HepG2 (cell line): ENCODE measurements at regions not wholly inside any gene's neighbourhood (a gene's known extent, or its start where the extent isn't known, plus 50 kb on each side); places are given as distances from the start of the nearest gene placed in this dataset.

Experiments used
- ATAC-seq: fragments of 200-7000 bp; cut with Tn5 transposase; 3 replicates; pipeline ENCODE4 v1.9.1; 2020; ENCODE audit warnings: mild to moderate bottlenecking, moderate library complexity
- BruUV-seq: library from RNA; stranded (reverse); fragments of 400-500 nt; replicated peaks from 2 replicates; lab custom pipeline; 2021; lab: Mats Ljungman, UMichigan
- CTCF ChIA-PET: fragments of 300-600 bp; formaldehyde crosslinking; extraction: SDS; loops from one replicate; lab custom pipeline; 2021; ENCODE audit warnings: low total read pairs, inconsistent platforms, low intra/inter-chr PET ratio; lab: Yijun Ruan, JAX
- POLR2A ChIA-PET: fragments of 350-600 bp; sonication (Branson Sonifier 250); formaldehyde crosslinking; loops from one replicate; lab custom pipeline; 2020; ENCODE audit warnings: antibody characterized with exemption, inconsistent platforms; lab: Yijun Ruan, JAX
- DNase-seq: peaks from one replicate; pipeline ENCODE4 v3.0.0-alpha.2; 2015; ENCODE audit warnings: low spot score
- FAIRE-seq: peaks from 3 replicates; lab custom pipeline; 2011; peaks lifted over from hg19 to GRCh38; lab: Jason Lieb, UNC
- H2AFZ ChIP-seq: one replicate; pipeline ENCODE4 v1.6.1; 2011; ENCODE audit warnings: low read length, inconsistent platforms
- H3K27ac ChIP-seq: fragments of 300-600 bp; 3 replicates; pipeline ENCODE4 v1.8.0; 2011; ENCODE audit warnings: mixed run types, mild to moderate bottlenecking, mixed read lengths, low read length, inconsistent platforms; ENCODE audit not compliant: insufficient read depth; ENCODE audit errors: extremely low read length
- H3K27me3 ChIP-seq, 2 experiments: fragments of 200-600 bp in 1 of 2; 2 replicates in 1 of 2; 3 replicates in 1 of 2; pipeline versions ENCODE4 v1.6.0 to v1.8.0; 2011; ENCODE audit warnings: low read length in 2 of 2, mild to moderate bottlenecking in 2 of 2, moderate library complexity in 2 of 2, inconsistent platforms in 1 of 2; ENCODE audit not compliant: insufficient read depth in 2 of 2, control insufficient read depth in 1 of 2
- H3K36me3 ChIP-seq, 2 experiments: fragments of 200-600 bp in 1 of 2; replicated peaks in 1 of 2; 2 replicates in 1 of 2; 3 replicates in 1 of 2; pipeline versions ENCODE4 v1.5.1 to v1.8.0; 2011; ENCODE audit warnings: low read length in 2 of 2, inconsistent platforms in 1 of 2; ENCODE audit not compliant: insufficient read depth in 2 of 2, control insufficient read depth in 1 of 2
- H3K4me1 ChIP-seq: 2 replicates; pipeline ENCODE4 v1.5.1; 2012; ENCODE audit warnings: low read length, inconsistent platforms; ENCODE audit not compliant: insufficient read depth
- H3K4me2 ChIP-seq: 2 replicates; pipeline ENCODE4 v1.6.0; 2011; ENCODE audit warnings: low read depth, low read length, inconsistent platforms
- H3K4me3 ChIP-seq, 3 experiments: fragments of 200-600 bp in 1 of 3; sonication (generic), shearing (Covaris generic) in 1 of 3; replicated peaks in 1 of 3; 2 replicates each; pipeline ENCODE4 v1.5.1; 2011 to 2016; ENCODE audit warnings: low read length in 3 of 3, inconsistent platforms in 2 of 3, low read depth in 2 of 3, mild to moderate bottlenecking in 2 of 3, control low read depth in 1 of 3, mixed read lengths in 1 of 3; ENCODE audit not compliant: insufficient read depth in 1 of 3
- H3K79me2 ChIP-seq: one replicate; pipeline ENCODE4 v1.6.1; 2011; ENCODE audit warnings: low read length, inconsistent platforms; ENCODE audit not compliant: insufficient read depth
- H3K9ac ChIP-seq: 2 replicates; pipeline ENCODE4 v1.6.0; 2011; ENCODE audit warnings: mild to moderate bottlenecking, low read depth, low read length, inconsistent platforms; ENCODE audit not compliant: insufficient read depth
- H3K9me3 ChIP-seq: 2 replicates; pipeline ENCODE4 v1.5.1; 2012; ENCODE audit warnings: mild to moderate bottlenecking, low read length
- H4K20me1 ChIP-seq: 2 replicates; pipeline ENCODE4 v1.6.0; 2011; ENCODE audit warnings: inconsistent platforms, mild to moderate bottlenecking, low read length, moderate library complexity; ENCODE audit not compliant: insufficient read depth
- GMEB2 ChIP-seq: IDR thresholded peaks from 2 replicates; pipeline ENCODE4 v1.6.1; 2016; ENCODE audit warnings: missing biosample characterization, missing genetic modification reagents, low read depth
- GPN1 ChIP-seq: sonication (generic); formaldehyde crosslinking; IDR thresholded peaks from 2 replicates; pipeline ENCODE4 v1.5.1; 2020; ENCODE audit warnings: missing genetic modification reagents, borderline replicate concordance
- HOXA5 ChIP-seq: sonication (generic); formaldehyde crosslinking; IDR thresholded peaks from 2 replicates; pipeline ENCODE4 v1.4.0; 2020; ENCODE audit warnings: missing genetic modification reagents
- NAIF1 ChIP-seq: sonication (generic); formaldehyde crosslinking; IDR thresholded peaks from 2 replicates; pipeline ENCODE4 v1.5.0; 2020; ENCODE audit warnings: mild to moderate bottlenecking, missing genetic modification reagents, borderline replicate concordance
- PBX3 ChIP-seq: sonication (generic); formaldehyde crosslinking; IDR thresholded peaks from 2 replicates; pipeline ENCODE4 v1.8.1; 2023; ENCODE audit warnings: missing genetic modification reagents, inconsistent platforms, borderline replicate concordance
- RERE ChIP-seq: IDR thresholded peaks from 2 replicates; pipeline ENCODE4 v1.6.1; 2016; ENCODE audit warnings: low read depth, missing genetic modification reagents, missing compliant biosample characterization
- RXRA ChIP-seq: sonication (generic); formaldehyde crosslinking; IDR thresholded peaks from 2 replicates; pipeline ENCODE4 v1.5.1; 2020; ENCODE audit warnings: missing genetic modification reagents
- TGIF2 ChIP-seq: IDR thresholded peaks from 2 replicates; pipeline ENCODE4 v1.6.1; 2016; ENCODE audit warnings: control low read depth, missing compliant biosample characterization
- ZNF549 ChIP-seq: sonication (generic); formaldehyde crosslinking; IDR thresholded peaks from 2 replicates; pipeline ENCODE4 v1.5.0; 2020; ENCODE audit warnings: missing genetic modification reagents
- ZNF674 ChIP-seq: sonication (generic); formaldehyde crosslinking; IDR thresholded peaks from 2 replicates; pipeline ENCODE4 v1.5.0; 2020; ENCODE audit warnings: low read depth, mild to moderate bottlenecking, missing genetic modification reagents
- WGBS: methylation state at CpG from one replicate; pipeline ENCODE4 v1.1.6; 2017; ENCODE audit warnings: low lambda C conversion rate; 5-methylcytosine and 5-hydroxymethylcytosine counted together
- in situ Hi-C: cut with HindIII; loops from 2 replicates; pipeline ENCODE4 v1.10.0; 2017; ENCODE audit warnings: low pct_unique_long_range_greater_than_20kb; ENCODE audit not compliant: extremely low pct_ligation_motif_present
- intact Hi-C: fragments of 100-400 bp; cut with micrococcal nuclease; formaldehyde crosslinking; loops from one replicate; pipeline ENCODE4 v1.10.0; 2022; ENCODE audit not compliant: unreplicated experiment

GRCh38 chr12:78672033-78672432 lies 192.5 kb upstream of the SYT1 start:
- no peaks in the 10 kb centered on the region for H3K27me3 ChIP-seq
- no peak overlapping the region for H3K27ac ChIP-seq
- H3K36me3 ChIP-seq = no peaks in the 10 kb centered on the region
- H3K4me3 ChIP-seq = no peak overlapping the region
- intact Hi-C loops = no loop called here
- DNase-seq (no peak), ATAC-seq (no peak), FAIRE-seq (no peak)
- TF ChIP-seq GMEB2 (CRISPR knock-in tag) (no peak), ZNF549 (CRISPR knock-in tag) (no peak), ZNF674 (CRISPR knock-in tag) (no peak), RERE (no peak), RXRA (CRISPR knock-in tag) (no peak), TGIF2 (no peak), HOXA5 (CRISPR knock-in tag) (no peak), GPN1 (no peak), PBX3 (CRISPR knock-in tag) (no peak), NAIF1 (CRISPR knock-in tag) (no peak)
- POLR2A ChIA-PET = no interaction called here
- H3K4me1 ChIP-seq = no peaks in the 10 kb centered on the region
- no TSS peak for BruUV-seq
- H4K20me1 ChIP-seq = no peaks in the 10 kb centered on the region
- CTCF ChIA-PET = no interaction called here
- no peak overlapping the region for H3K9ac ChIP-seq
- H2AFZ ChIP-seq = no peak overlapping the region
- no peaks in the 10 kb centered on the region for H3K9me3 ChIP-seq
- no peaks in the 10 kb centered on the region for H3K79me2 ChIP-seq
- in situ Hi-C loops = no loop called here
- 52% methylated on average over 2 of the region's 2 CpGs for WGBS
- H3K4me2 ChIP-seq = no peak overlapping the region
